ENCODE measurements at regions not wholly inside any gene's neighbourhood (a gene's known extent, or its start where the extent isn't known, plus 50 kb on each side); places are given as distances from the start of the nearest gene placed in this dataset.
A peak's percentile ranks its signal among the peaks of the same experiment; 100 is the strongest.

DNA sequence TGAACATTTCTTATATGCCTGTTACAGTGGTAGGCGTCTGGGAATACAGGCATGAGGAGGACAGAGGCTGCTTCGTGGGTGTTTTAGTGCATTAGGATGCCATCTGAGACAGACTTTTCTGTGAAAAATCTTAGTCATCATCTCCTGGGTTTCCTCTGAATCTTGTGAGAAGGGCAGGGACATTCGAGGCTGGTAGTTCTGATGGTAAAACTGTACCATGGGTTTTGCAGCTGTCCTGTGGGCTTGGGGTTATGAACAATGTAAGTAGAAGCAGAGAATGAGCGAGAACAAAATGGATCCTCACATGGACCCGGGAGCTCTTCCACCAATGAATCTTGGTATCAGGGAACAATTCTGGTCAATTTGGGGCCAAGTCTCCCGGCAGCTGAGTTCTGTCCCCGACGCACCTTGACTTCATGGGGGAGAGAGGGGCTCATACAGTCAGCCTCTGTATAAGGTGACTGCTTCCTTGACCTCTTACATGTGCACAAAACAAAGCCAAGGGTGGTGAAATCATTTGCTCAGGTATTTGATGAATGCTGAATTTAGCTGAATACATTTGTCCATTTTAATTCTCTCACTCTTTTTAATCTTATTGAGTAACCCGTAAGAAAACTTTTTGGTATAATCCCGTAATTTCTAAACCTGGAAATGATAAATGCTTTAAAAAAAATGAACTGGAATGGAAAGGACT, 63.6 kb upstream of the ERRFI1 start:
- DNase-seq (ENCODE audit: low read depth): peak; percentile 77

DNA sequence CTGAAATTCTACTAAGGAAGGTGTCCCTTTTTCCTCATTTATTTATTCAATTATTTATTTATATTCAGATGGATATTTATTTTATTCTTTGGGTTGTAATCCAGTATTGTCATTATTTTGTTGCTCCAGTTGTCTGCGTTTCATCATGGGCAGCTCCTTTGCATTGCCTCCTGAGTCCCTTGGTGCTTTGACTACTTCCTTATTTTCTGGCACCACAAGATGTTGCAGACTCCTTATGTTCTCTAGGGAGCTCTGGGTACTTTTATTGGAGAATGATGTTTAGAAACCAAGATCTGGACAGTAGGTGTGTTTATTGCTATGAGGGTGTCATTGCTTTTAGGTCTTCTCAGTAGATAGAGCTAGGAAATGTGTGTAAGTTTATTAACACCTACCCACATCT, 59.9 kb upstream of the ERRFI1 start:
- DNase-seq (ENCODE audit: low read depth): no peak

DNA sequence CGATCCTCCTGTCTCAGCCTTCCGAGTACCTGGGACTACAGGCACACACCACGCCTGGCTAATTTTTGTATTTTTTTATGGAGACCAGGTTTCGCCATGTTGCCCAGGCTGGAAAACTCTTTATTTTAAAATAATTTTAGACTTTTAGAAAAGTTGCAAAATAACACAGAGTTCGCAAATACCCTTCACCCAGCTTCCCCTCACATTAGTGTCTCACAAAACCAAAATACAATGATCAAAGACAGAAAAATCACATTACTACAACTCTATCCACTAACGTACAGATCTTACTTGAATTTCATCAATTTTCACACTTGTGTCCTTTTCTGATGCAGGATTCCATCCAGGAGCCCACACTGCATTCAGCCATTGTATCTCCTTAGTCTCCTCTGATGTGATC, 58.8 kb upstream of the ERRFI1 start:
- DNase-seq (ENCODE audit: low read depth): no peak

DNA sequence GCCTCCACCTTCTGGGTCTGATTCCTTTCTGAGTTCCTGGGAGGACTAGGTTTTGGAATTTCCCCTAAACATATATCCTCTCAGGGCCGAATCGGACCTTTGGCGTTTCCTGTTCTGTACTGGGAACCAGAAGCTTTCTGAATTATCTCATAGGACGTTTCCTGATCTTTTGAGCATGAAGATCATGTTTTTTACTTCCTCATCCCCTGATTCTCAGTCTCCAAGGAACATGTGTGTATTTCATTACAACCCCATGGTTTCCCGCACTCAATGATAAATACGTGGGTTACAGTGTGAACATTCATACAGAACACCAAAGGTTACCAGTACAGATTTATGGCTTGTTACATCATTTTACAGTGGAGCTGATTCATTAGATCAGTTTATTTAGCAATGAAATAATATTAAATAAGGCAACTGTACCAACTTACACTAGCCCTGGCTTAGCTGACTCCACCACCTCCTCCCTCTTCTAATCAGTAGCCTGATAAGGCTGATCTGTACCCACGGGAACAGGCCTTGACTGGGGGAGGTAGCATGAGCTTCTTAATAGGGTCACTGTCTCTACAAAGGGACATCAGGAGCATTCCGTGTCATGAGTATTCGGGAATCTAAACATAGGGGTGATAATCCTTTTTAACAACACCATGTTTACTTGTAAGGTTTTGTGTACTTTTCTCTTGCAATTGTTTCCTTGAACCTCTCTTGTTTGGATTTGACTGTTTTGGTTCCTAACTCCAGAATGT, 57.8 kb upstream of the ERRFI1 start:
- DNase-seq (ENCODE audit: low read depth): peak; percentile 63

DNA sequence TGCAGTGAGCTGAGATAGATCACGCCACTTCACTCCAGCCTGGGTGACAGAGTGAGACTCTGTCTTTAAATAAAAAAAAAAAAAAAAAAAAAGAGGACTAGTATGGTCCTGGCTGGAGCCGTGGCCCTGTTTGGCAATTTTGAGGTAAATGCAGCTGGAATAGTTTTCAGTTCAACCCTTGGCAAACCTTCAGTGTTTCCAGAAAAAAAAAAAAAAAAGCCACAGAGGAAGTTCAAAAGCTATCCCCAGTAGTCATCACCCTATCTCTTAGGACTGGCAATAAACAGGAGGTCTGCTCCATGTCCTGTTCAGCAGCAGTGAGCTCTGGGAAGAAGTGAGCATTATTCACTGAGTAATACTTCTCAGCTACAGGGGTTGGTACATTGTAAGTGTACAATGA, 56.8 kb upstream of the ERRFI1 start:
- peak; percentile 89 for DNase-seq (ENCODE audit: low read depth)

DNA sequence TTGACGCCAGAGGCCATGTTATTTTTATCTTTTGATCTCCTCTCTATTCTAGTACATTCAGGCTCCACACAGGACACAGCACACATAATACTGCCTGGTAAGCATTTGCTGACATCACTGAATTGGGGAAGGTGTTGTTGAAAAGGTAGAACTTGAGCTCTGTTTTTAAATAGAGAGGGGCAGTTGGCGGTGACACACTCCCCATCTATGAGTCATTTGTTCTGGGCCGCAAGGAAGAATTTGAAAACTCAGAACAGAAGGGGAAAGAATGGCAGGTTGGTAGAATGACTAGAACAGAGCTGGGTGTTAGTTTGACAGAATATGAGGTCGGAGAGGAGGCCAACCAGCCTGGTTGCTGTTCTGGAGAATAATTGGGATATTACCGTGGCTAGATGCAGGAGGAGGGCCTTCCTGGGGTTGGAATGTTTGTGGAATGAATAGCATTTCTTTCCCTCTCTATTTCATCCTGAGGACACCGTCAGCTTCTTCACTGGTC, 52.1 kb upstream of the ERRFI1 start:
- peak; percentile 95 for DNase-seq (ENCODE audit: low read depth)

DNA sequence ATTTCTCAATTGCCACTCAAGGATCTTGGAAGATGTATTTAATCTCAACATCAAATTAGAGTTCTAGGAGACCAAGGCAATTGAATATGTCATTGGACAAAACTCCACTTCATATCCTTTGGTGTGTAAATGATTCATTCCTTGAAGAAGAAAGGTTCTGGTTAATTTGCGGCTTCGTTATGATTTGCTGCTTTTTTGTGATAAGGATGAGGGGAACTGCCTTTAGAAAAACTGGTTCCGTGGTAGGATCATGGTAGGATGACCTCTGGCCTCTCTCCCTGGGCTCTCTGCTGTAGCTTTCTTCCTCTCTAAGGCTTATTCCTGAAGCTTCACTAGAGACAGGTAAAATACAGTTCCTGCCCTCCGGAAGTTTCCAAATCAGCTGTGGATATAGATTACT, 51.5 kb upstream of the ERRFI1 start:
- peak; percentile 75 for DNase-seq (ENCODE audit: low read depth)

DNA sequence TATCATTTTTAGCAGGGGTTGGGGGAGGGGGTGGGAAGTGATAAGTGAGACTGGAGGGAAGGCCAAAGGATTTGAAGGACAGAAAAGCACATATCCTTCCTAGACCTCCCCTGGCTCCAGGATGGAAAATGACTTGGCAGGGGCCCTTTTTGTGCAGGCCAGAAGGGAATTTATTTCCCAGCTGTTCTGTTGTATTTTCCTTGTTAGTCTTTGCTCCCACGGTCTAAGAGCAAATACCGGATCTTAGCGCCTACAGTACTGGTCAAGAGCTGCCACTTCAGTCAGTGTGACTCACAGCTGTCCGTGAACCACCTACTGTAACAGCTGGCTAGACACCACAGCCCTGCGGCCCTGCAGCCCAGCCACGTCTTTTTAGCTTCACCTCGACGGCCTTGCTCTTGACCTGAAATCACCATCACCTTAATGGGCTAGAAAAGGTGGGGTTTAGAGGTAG, 51.0 kb upstream of the ERRFI1 start:
- peak; percentile 98 for DNase-seq (ENCODE audit: low read depth)

DNA sequence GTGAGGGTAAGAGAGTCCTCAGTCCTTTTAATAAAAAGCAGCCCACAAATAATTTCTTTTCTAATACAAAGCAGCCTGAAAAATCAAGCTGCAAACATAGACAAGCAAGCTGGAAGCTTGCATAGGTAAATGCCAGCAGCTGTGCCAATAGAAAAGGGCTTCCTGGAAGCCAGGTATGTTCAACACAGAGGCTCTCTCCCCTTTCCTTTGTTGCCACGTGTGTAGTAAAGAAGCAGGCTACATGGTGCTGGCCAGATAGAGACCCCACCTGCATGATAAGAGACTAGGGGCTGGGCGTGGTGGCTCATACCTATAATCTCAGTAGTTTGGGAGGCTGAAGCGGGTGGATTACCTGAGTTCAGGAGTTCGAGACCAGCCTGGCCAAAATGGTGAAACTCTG, 50.1 kb upstream of the ERRFI1 start:
- no peak for DNase-seq (ENCODE audit: low read depth)

All from M059J (cell line).